Keratinocyte (primary cell): ENCODE measurements at regions not wholly inside any gene's neighbourhood (a gene's known extent, or its start where the extent isn't known, plus 50 kb on each side); places are given as distances from the start of the nearest gene placed in this dataset.

Experiments
- DNase-seq: peaks from one replicate; pipeline ENCODE4 v3.0.0-alpha.2; 2011; ENCODE audit warnings: low read depth, missing footprints, low spot score
- FAIRE-seq: peaks from 2 replicates; lab custom pipeline; 2011; peaks lifted over from hg19 to GRCh38; lab: Jason Lieb, UNC
- H2AFZ ChIP-seq: 2 replicates; pipeline ENCODE4 v1.6.0; 2012; ENCODE audit warnings: low read length, control low read depth, inconsistent platforms; ENCODE audit not compliant: control insufficient read depth
- H3K27ac ChIP-seq: 2 replicates; pipeline ENCODE4 v1.5.1; 2011; ENCODE audit warnings: low read length; ENCODE audit not compliant: control insufficient read depth, insufficient read depth
- H3K27me3 ChIP-seq: 3 replicates; pipeline ENCODE4 v1.6.0; 2011; ENCODE audit warnings: low read length; ENCODE audit not compliant: control insufficient read depth, insufficient read depth; ENCODE audit errors: extremely low read depth
- H3K36me3 ChIP-seq, 2 experiments: 2 replicates in 1 of 2; 3 replicates in 1 of 2; pipeline ENCODE4 v1.5.1; 2011; ENCODE audit warnings: low read length in 2 of 2, mild to moderate bottlenecking in 1 of 2; ENCODE audit not compliant: control insufficient read depth in 2 of 2, insufficient read depth in 2 of 2; ENCODE audit errors: extremely low read depth in 1 of 2
- H3K4me1 ChIP-seq: 3 replicates; pipeline ENCODE4 v1.5.1; 2011; ENCODE audit warnings: low read length; ENCODE audit not compliant: control insufficient read depth, insufficient read depth; ENCODE audit errors: extremely low read depth
- H3K4me2 ChIP-seq: 3 replicates; pipeline ENCODE4 v1.6.0; 2011; ENCODE audit warnings: low read depth, low read length; ENCODE audit not compliant: control insufficient read depth, insufficient read depth; ENCODE audit errors: extremely low read depth
- H3K4me3 ChIP-seq, 3 experiments: fragments of 200-600 bp in 1 of 3; sonication (generic) in 1 of 3; 2 replicates in 2 of 3; 3 replicates in 1 of 3; pipeline ENCODE4 v1.5.1; 2011 to 2016; ENCODE audit warnings: low read length in 3 of 3, mild to moderate bottlenecking in 3 of 3, control low read depth in 2 of 3, inconsistent platforms in 1 of 3, low read depth in 1 of 3, mixed read lengths in 1 of 3, mixed run types in 1 of 3, moderate library complexity in 1 of 3; ENCODE audit not compliant: control insufficient read depth in 2 of 3, insufficient read depth in 2 of 3; ENCODE audit errors: extremely low read depth in 1 of 3
- H3K79me2 ChIP-seq: 2 replicates; pipeline ENCODE4 v1.6.0; 2012; ENCODE audit warnings: low read length; ENCODE audit not compliant: control insufficient read depth, insufficient read depth
- H3K9ac ChIP-seq: 3 replicates; pipeline ENCODE4 v1.6.0; 2011; ENCODE audit warnings: low read length; ENCODE audit not compliant: control insufficient read depth, insufficient read depth; ENCODE audit errors: extremely low read depth
- H3K9me1 ChIP-seq: 3 replicates; pipeline ENCODE4 v1.6.0; 2011; ENCODE audit warnings: low read length; ENCODE audit not compliant: control insufficient read depth, insufficient read depth; ENCODE audit errors: extremely low read depth
- H3K9me3 ChIP-seq: 2 replicates; pipeline ENCODE4 v1.5.1; 2012; ENCODE audit warnings: low read depth, low read length; ENCODE audit not compliant: control insufficient read depth
- H4K20me1 ChIP-seq: 3 replicates; pipeline ENCODE4 v1.6.0; 2011; ENCODE audit warnings: low read length; ENCODE audit not compliant: control insufficient read depth, insufficient read depth; ENCODE audit errors: extremely low read depth
- CTCF ChIP-seq, 3 experiments: IDR thresholded peaks in 1 of 3; conservative IDR thresholded peaks in 1 of 3; optimal IDR thresholded peaks in 1 of 3; 2 replicates in 2 of 3; 3 replicates in 1 of 3; pipeline versions ENCODE3 to v1.5.1; 2011; ENCODE audit warnings: low read length in 3 of 3, mild to moderate bottlenecking in 3 of 3, moderate library complexity in 2 of 3, control low read depth in 1 of 3, inconsistent platforms in 1 of 3; ENCODE audit not compliant: insufficient read depth in 2 of 3; ENCODE audit errors: extremely low read depth in 1 of 3
- EZH2 ChIP-seq: IDR thresholded peaks from one replicate; pipeline ENCODE4 v1.6.1; 2012; ENCODE audit warnings: inconsistent platforms, mild to moderate bottlenecking, low read length, moderate library complexity
- dilution Hi-C: fragments of 300-500 bp; cut with MboI; formaldehyde crosslinking; loops from one replicate; pipeline ENCODE4 v1.7.0; 2020; ENCODE audit warnings: low sequenced_read_pairs; ENCODE audit not compliant: extremely low pct_ligation_motif_present

DNA sequence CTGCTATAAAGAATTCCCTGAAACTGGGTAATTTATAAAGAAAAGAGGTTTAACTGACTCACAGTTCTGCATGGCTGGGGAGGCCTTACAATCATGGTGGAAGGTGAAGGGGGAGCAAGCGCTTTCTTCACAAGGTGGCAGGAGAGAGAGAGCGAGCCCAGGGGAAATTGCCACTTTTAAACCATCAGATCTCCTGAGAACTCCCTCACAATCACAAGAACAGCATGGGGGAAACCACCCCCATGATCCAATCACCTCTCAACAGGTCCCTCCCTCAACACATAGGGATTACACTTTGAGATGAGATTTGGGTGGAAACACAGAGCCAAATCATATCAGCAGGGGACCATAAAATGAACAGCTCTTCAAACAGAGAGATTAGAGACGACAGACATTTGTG lies 198.6 kb downstream of the MAGEB5 start:
- H4K20me1 ChIP-seq = no peaks in the 10 kb centered on the region
- H3K36me3 ChIP-seq = no peaks in the 10 kb centered on the region
- no peak for FAIRE-seq
- H3K27ac ChIP-seq = no peak overlapping the region
- H3K4me1 ChIP-seq = peaks cover 3% of the 10 kb centered on the region
- DNase-seq = no peak
- no peaks in the 10 kb centered on the region for H3K79me2 ChIP-seq
- no peaks in the 10 kb centered on the region for H3K27me3 ChIP-seq
- H3K9me3 ChIP-seq = peaks cover 2% of the 10 kb centered on the region
- dilution Hi-C loops = no loop called here
- H3K4me2 ChIP-seq = no peak overlapping the region
- H2AFZ ChIP-seq = no peak overlapping the region
- H3K9me1 ChIP-seq = no peaks in the 10 kb centered on the region
- no peak overlapping the region for H3K9ac ChIP-seq
- TF ChIP-seq CTCF (optimal IDR thresholded peaks at IDR 0.05 in 1 of 3, IDR thresholded peaks at IDR 0.05 in 1 of 3, conservative IDR thresholded peaks at IDR 0.05 in 1 of 3; ENCODE audit: extremely low read depth in 1 of 3, insufficient read depth in 2 of 3, low read length in 3 of 3) = no peak
- TF ChIP-seq EZH2 = no peak
- H3K4me3 ChIP-seq = no peak overlapping the region

- Histone ChIP-seq H3K36me3 (no peaks in the 10 kb centered on the region), H3K27me3 (no peaks in the 10 kb centered on the region), H3K4me1 (peaks cover 3% of the 10 kb centered on the region), H4K20me1 (no peaks in the 10 kb centered on the region), H3K4me2 (no peak overlapping the region), H3K4me3 (no peak overlapping the region), H2AFZ (no peak overlapping the region), H3K9me1 (no peaks in the 10 kb centered on the region), H3K9ac (no peak overlapping the region), H3K79me2 (no peaks in the 10 kb centered on the region), H3K27ac (peak overlapping the region; percentile 10), H3K9me3 (no peaks in the 10 kb centered on the region)
- DNase-seq (no peak), FAIRE-seq (no peak)
- no peak for TF ChIP-seq CTCF (optimal IDR thresholded peaks at IDR 0.05 in 1 of 3, IDR thresholded peaks at IDR 0.05 in 1 of 3, conservative IDR thresholded peaks at IDR 0.05 in 1 of 3; ENCODE audit: extremely low read depth in 1 of 3, insufficient read depth in 2 of 3, low read length in 3 of 3)
- no peak for TF ChIP-seq EZH2
- dilution Hi-C loops = no loop called here
These were observed 195.1 kb downstream of the MAGEB5 start for GRCh38 chrX:26411045-26411444.
